Islet of Langerhans (tissue), 1 donor: ENCODE measurements at regions not wholly inside any gene's neighbourhood (a gene's known extent, or its start where the extent isn't known, plus 50 kb on each side); places are given as distances from the start of the nearest gene placed in this dataset.

Source experiments
- FAIRE-seq: peaks from one replicate; lab custom pipeline; 2011; peaks lifted over from hg19 to GRCh38; lab: Jason Lieb, UNC

- FAIRE-seq: no peak
These were observed 107.0 kb downstream of the ARF6 start for GRCh38 chr14:49999826-50000379.

GRCh38 chr14:50000380-50001150 is 107.7 kb downstream of the ARF6 start:
- no peak for FAIRE-seq

GRCh38 chr14:50001151-50001998 is 108.5 kb downstream of the ARF6 start:
- FAIRE-seq: no peak

GRCh38 chr14:50001999-50002925 is 109.4 kb downstream of the ARF6 start:
- no peak for FAIRE-seq

- FAIRE-seq: no peak
These were observed 110.0 kb downstream of the ARF6 start for GRCh38 chr14:50002926-50003212.

GRCh38 chr14:50003213-50004021 is 110.5 kb downstream of the ARF6 start:
- no peak for FAIRE-seq

GRCh38 chr14:50006141-50006540 is 110.2 kb downstream of the VCPKMT start:
- FAIRE-seq: no peak

- no peak for FAIRE-seq
These were observed 109.1 kb downstream of the VCPKMT start for GRCh38 chr14:50007123-50007903.

GRCh38 chr14:50008562-50008961 is 107.8 kb downstream of the VCPKMT start:
- FAIRE-seq: no peak

GRCh38 chr14:50008974-50009373 is 107.4 kb downstream of the VCPKMT start:
- no peak for FAIRE-seq

GRCh38 chr14:50010752-50011151 is 105.6 kb downstream of the VCPKMT start:
- no peak for FAIRE-seq

- no peak for FAIRE-seq
These were observed 105.1 kb downstream of the VCPKMT start for GRCh38 chr14:50011242-50011641.

- no peak for FAIRE-seq
These were observed 103.7 kb downstream of the VCPKMT start for GRCh38 chr14:50012644-50013043.

GRCh38 chr14:50013198-50013918 is 103.0 kb downstream of the VCPKMT start:
- no peak for FAIRE-seq

GRCh38 chr14:50013934-50014333 is 102.4 kb downstream of the VCPKMT start:
- no peak for FAIRE-seq

GRCh38 chr14:50014809-50015430 is 101.5 kb downstream of the VCPKMT start:
- FAIRE-seq: no peak

GRCh38 chr14:50015716-50016115 is 100.7 kb downstream of the VCPKMT start:
- no peak for FAIRE-seq

- no peak for FAIRE-seq
These were observed 98.0 kb downstream of the VCPKMT start for GRCh38 chr14:50018201-50018932.

- FAIRE-seq: no peak
These were observed 97.5 kb downstream of the VCPKMT start for GRCh38 chr14:50018933-50019210.
